C4-2B (cell line): ENCODE measurements at regions not wholly inside any gene's neighbourhood (a gene's known extent, or its start where the extent isn't known, plus 50 kb on each side); places are given as distances from the start of the nearest gene placed in this dataset.
"Not testable (repeated sequence)": the region's sequence is repeated elsewhere in the genome, so short reads cannot be mapped to it uniquely, and the experiment has no call there.

ENCODE experiments used
- H3K27ac ChIP-seq: fragments of 450-650 bp; 2 replicates; pipeline ENCODE4 v1.5.1; 2017
- CTCF ChIP-seq: fragments of 450-650 bp; conservative IDR thresholded peaks from 2 replicates; pipeline ENCODE4 v1.5.1; 2017; ENCODE audit warnings: mild to moderate bottlenecking
- ZFX ChIP-seq: fragments of 450-650 bp; IDR thresholded peaks from 2 replicates; pipeline ENCODE4 v1.6.1; 2017

GRCh38 chr20:39713076-39713840 is 751.1 kb downstream of the DHX35 start:
- TF ChIP-seq ZFX = no peak
- no peak for TF ChIP-seq CTCF
- H3K27ac ChIP-seq = no peak overlapping the region

- H3K27ac ChIP-seq = no peak overlapping the region
- no peak for TF ChIP-seq CTCF
- TF ChIP-seq ZFX = no peak
Observed at GRCh38 chr20:39706184-39706663, 744.1 kb downstream of the DHX35 start.

GRCh38 chr20:39705032-39705431 is 742.9 kb downstream of the DHX35 start:
- H3K27ac ChIP-seq = no peak overlapping the region
- TF ChIP-seq CTCF = no peak
- TF ChIP-seq ZFX = no peak

GRCh38 chr20:39703357-39703756 is 741.2 kb downstream of the DHX35 start:
- H3K27ac ChIP-seq = not testable (repeated sequence)

GRCh38 chr20:39702701-39703349 is 740.7 kb downstream of the DHX35 start:
- H3K27ac ChIP-seq = no peak overlapping the region
- TF ChIP-seq CTCF = no peak
- no peak for TF ChIP-seq ZFX

GRCh38 chr20:39700528-39700927 is 738.4 kb downstream of the DHX35 start:
- TF ChIP-seq CTCF (no peak), ZFX (no peak)
- no peak overlapping the region for H3K27ac ChIP-seq

GRCh38 chr20:39699166-39699725 is 737.1 kb downstream of the DHX35 start:
- TF ChIP-seq CTCF (no peak), ZFX (no peak)
- no peak overlapping the region for H3K27ac ChIP-seq

GRCh38 chr20:39698752-39699151 is 736.6 kb downstream of the DHX35 start:
- H3K27ac ChIP-seq = no peak overlapping the region
- TF ChIP-seq ZFX = no peak
- TF ChIP-seq CTCF = no peak
